HFFc6 (cell line): ENCODE measurements at regions not wholly inside any gene's neighbourhood (a gene's known extent, or its start where the extent isn't known, plus 50 kb on each side); places are given as distances from the start of the nearest gene placed in this dataset.
"Not testable (repeated sequence)": the region's sequence is repeated elsewhere in the genome, so short reads cannot be mapped to it uniquely, and the experiment has no call there.

ENCODE experiments used
- DNase-seq: peaks from one replicate; pipeline ENCODE4 v3.0.0-alpha.2; 2018
- H3K27ac Mint-ChIP-seq: 2 replicates; pipeline ENCODE4 v1.8.0; 2020; ENCODE audit warnings: mild to moderate bottlenecking, mixed read lengths
- H3K27me3 Mint-ChIP-seq: 2 replicates; pipeline ENCODE4 v1.8.0; 2021; ENCODE audit warnings: mild to moderate bottlenecking, moderate library complexity, mixed read lengths; ENCODE audit not compliant: insufficient read depth
- H3K36me3 Mint-ChIP-seq: 2 replicates; pipeline ENCODE4 v1.8.0; 2021; ENCODE audit warnings: low read depth, mixed read lengths
- H3K4me1 Mint-ChIP-seq: 2 replicates; pipeline ENCODE4 v1.8.0; 2020; ENCODE audit warnings: low read depth, mixed read lengths
- H3K4me3 Mint-ChIP-seq: 2 replicates; pipeline ENCODE4 v1.8.0; 2020; ENCODE audit warnings: mild to moderate bottlenecking, moderate library complexity, mixed read lengths
- H3K9me3 Mint-ChIP-seq: 2 replicates; pipeline ENCODE4 v1.8.0; 2020; ENCODE audit warnings: mild to moderate bottlenecking, mixed read lengths

DNA sequence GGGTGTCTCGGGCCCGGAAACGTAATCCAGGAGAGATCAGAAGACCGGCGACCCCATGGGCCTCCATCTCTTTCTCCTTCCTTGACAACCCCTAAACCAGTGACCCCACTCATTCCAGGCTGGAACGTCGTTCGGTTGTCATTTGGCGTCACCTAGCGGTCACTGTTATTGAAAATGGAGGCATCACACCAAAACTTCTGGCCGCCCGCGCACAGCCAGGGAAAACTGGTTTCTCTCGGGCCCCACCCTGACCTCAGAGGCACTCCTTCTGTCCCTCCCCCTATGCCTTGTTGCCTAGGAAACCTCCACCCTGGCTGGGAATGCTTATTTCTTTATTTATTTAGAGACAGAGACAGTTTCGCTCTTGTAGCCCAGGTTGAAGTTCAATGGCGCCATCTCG is 2327.3 kb upstream of the TPTE start:
- not testable (repeated sequence) for H3K9me3 Mint-ChIP-seq, DNase-seq, H3K4me3 Mint-ChIP-seq, H3K27ac Mint-ChIP-seq, H3K27me3 Mint-ChIP-seq, H3K36me3 Mint-ChIP-seq, H3K4me1 Mint-ChIP-seq

DNA sequence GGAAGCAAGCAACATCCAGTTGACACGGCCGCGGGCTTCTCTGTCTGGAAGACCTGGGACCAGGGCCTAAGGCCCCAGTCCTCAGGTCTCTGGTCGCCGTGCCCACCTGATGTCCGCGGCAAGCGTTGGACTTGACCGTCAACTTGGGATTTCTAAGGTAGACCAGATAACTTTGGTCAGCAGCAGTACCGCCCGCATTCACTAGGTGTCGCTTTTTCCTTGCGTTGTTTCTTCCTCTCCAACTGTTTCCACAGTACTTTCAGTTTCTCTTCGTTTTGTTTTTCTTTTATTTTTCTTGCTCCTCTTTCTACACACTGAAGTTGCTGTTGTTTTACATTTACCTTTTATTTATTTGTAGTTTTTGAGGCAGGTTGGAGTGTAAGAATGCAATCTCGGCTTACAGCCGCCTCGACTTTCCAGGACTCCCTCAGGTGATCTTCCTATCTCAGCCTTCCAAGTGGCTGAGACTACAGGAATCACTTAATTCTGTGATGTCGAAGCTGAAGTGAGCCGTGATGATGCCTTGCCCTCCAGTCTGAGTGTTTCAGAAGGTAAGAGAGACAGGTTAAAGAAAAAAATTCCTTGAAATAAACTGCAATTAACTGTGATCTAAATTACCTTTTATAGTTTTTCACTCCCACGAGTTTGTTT is 2323.9 kb upstream of the TPTE start:
- not testable (repeated sequence) for H3K36me3 Mint-ChIP-seq, H3K4me1 Mint-ChIP-seq, H3K4me3 Mint-ChIP-seq, H3K9me3 Mint-ChIP-seq, H3K27ac Mint-ChIP-seq, DNase-seq, H3K27me3 Mint-ChIP-seq

- H3K4me1 Mint-ChIP-seq: not testable (repeated sequence)
Observed at GRCh38 chr21:8205094-8205891, 2316.1 kb upstream of the TPTE start.

DNA sequence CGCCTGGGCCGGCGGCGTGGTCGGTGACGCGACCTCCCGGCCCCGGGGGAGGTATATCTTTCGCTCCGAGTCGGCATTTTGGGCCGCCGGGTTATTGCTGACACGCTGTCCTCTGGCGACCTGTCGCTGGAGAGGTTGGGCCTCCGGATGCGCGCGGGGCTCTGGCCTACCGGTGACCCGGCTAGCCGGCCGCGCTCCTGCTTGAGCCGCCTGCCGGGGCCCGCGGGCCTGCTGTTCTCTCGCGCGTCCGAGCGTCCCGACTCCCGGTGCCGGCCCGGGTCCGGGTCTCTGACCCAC is 2315.5 kb upstream of the TPTE start:
- not testable (repeated sequence) for H3K4me3 Mint-ChIP-seq, DNase-seq, H3K9me3 Mint-ChIP-seq

More at GRCh38 chr21:8205094-8205891, 2316.1 kb upstream of the TPTE start:
- not testable (repeated sequence) for H3K4me3 Mint-ChIP-seq, H3K27me3 Mint-ChIP-seq, DNase-seq, H3K9me3 Mint-ChIP-seq, H3K36me3 Mint-ChIP-seq, H3K27ac Mint-ChIP-seq

DNA sequence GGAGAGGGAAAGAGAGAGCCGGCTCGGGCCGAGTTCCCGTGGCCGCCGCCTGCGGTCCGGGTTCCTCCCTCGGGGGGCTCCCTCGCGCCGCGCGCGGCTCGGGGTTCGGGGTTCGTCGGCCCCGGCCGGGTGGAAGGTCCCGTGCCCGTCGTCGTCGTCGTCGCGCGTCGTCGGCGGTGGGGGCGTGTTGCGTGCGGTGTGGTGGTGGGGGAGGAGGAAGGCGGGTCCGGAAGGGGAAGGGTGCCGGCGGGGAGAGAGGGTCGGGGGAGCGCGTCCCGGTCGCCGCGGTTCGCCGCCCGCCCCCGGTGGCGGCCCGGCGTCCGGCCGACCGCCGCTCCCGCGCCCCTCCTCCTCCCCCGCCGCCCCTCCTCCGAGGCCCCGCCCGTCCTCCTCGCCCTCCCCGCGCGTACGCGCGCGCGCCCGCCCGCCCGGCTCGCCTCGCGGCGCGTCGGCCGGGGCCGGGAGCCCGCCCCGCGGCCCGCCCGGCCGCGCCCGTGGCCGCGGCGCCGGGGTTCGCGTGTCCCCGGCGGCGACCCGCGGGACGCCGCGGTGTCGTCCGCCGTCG is 2308.3 kb upstream of the TPTE start:
- peak; percentile 40 for DNase-seq
- H3K9me3 Mint-ChIP-seq, H3K4me3 Mint-ChIP-seq, H3K36me3 Mint-ChIP-seq, H3K4me1 Mint-ChIP-seq, H3K27ac Mint-ChIP-seq, H3K27me3 Mint-ChIP-seq: not testable (repeated sequence)

More for the DNA sequence above, 2315.5 kb upstream of the TPTE start:
- H3K27me3 Mint-ChIP-seq, H3K4me1 Mint-ChIP-seq, H3K36me3 Mint-ChIP-seq, H3K27ac Mint-ChIP-seq: not testable (repeated sequence)

GRCh38 chr21:8214539-8214938 is 2306.8 kb upstream of the TPTE start:
- DNase-seq, H3K36me3 Mint-ChIP-seq: not testable (repeated sequence)

DNA sequence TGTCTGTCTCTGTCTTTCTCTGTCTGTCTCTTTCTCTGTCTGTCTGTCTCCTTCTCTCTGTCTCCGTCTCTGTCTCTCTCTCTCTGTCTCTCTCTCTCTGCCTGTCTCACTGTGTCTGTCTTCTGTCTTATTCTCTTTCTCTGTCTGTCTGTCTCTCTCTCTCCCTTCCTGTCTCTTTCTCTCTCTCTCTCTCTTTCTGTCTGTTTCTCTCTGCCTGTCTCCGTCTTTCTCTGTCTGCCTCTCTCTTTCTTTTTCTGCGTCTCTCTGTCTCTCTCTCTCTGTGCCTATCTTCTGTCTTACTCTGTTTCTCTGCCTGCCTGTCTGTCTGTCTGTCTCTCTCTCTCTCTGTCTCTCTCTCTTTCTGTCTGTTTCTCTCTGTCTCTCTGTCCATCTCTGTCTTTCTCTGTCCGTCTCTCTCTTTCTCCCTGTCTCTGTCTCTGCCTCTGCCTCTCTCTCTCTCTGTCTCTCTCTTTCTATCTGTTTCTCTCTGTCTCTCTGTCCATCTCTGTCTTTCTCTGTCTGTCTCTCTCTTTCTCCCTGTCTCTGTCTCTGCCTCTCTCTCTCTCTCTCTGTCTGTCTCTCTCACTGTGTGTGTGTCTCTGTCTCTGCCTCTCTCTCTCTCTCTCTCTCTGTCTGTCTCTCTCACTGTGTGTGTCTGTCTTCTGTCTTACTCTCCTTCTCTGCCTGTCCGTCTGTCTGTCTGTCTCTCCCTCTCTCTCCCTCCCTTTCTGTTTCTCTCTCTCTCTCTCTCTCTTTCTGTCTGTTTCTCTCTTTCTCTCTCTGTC is 2291.8 kb upstream of the TPTE start:
- not testable (repeated sequence) for DNase-seq

More at GRCh38 chr21:8214539-8214938, 2306.8 kb upstream of the TPTE start:
- H3K4me3 Mint-ChIP-seq, H3K27ac Mint-ChIP-seq, H3K9me3 Mint-ChIP-seq, H3K27me3 Mint-ChIP-seq, H3K4me1 Mint-ChIP-seq: not testable (repeated sequence)

GRCh38 chr21:8231252-8231651 is 2290.1 kb upstream of the TPTE start:
- peaks cover 11% of the 10 kb centered on the region for H3K36me3 Mint-ChIP-seq
- not testable (repeated sequence) for H3K27me3 Mint-ChIP-seq, DNase-seq, H3K4me1 Mint-ChIP-seq, H3K4me3 Mint-ChIP-seq, H3K27ac Mint-ChIP-seq
- H3K9me3 Mint-ChIP-seq: peaks cover 17% of the 10 kb centered on the region

More for the DNA sequence above, 2291.8 kb upstream of the TPTE start:
- H3K4me3 Mint-ChIP-seq, H3K27ac Mint-ChIP-seq, H3K27me3 Mint-ChIP-seq, H3K4me1 Mint-ChIP-seq: not testable (repeated sequence)
- Mint-ChIP-seq H3K36me3 (peaks cover 11% of the 10 kb centered on the region), H3K9me3 (peaks cover 17% of the 10 kb centered on the region)

- H3K4me1 Mint-ChIP-seq, DNase-seq, H3K27me3 Mint-ChIP-seq, H3K27ac Mint-ChIP-seq, H3K4me3 Mint-ChIP-seq: not testable (repeated sequence)
- peaks cover 11% of the 10 kb centered on the region for H3K36me3 Mint-ChIP-seq
- H3K9me3 Mint-ChIP-seq: peaks cover 17% of the 10 kb centered on the region
Observed at GRCh38 chr21:8233000-8233399, 2288.4 kb upstream of the TPTE start.

DNA sequence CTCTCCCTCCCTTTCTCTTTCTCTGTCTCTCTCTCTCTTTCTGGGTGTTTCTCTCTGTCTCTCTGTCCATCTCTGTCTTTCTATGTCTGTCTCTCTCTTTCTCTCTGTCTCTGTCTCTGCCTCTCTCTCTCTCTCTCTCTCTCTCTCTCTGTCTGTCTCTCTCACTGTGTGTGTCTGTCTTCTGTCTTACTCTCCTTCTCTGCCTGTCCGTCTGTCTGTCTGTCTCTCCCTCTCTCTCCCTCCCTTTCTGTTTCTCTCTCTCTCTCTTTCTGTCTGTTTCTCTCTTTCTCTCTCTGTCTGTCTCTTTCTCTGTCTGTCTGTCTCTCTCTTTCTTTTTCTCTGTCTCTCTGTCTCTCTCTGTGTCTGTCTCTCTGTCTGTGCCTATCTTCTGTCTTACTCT is 2287.3 kb upstream of the TPTE start:
- peaks cover 12% of the 10 kb centered on the region for H3K9me3 Mint-ChIP-seq
- not testable (repeated sequence) for H3K4me1 Mint-ChIP-seq, H3K27me3 Mint-ChIP-seq

GRCh38 chr21:8244723-8245641 is 2276.4 kb upstream of the TPTE start:
- not testable (repeated sequence) for H3K27me3 Mint-ChIP-seq, H3K9me3 Mint-ChIP-seq, H3K36me3 Mint-ChIP-seq, DNase-seq, H3K27ac Mint-ChIP-seq, H3K4me1 Mint-ChIP-seq, H3K4me3 Mint-ChIP-seq

More for the DNA sequence above, 2287.3 kb upstream of the TPTE start:
- H3K27ac Mint-ChIP-seq, H3K4me3 Mint-ChIP-seq, DNase-seq, H3K36me3 Mint-ChIP-seq: not testable (repeated sequence)

GRCh38 chr21:8245642-8246402 is 2275.6 kb upstream of the TPTE start:
- not testable (repeated sequence) for H3K27me3 Mint-ChIP-seq, H3K27ac Mint-ChIP-seq, H3K9me3 Mint-ChIP-seq, H3K36me3 Mint-ChIP-seq, H3K4me3 Mint-ChIP-seq, DNase-seq, H3K4me1 Mint-ChIP-seq
